Caco-2 (cell line): ENCODE measurements at regions not wholly inside any gene's neighbourhood (a gene's known extent, or its start where the extent isn't known, plus 50 kb on each side); places are given as distances from the start of the nearest gene placed in this dataset.

Source experiments
- BruUV-seq: library from RNA; stranded (reverse); fragments of 400-500 nt; replicated peaks from 2 replicates; lab custom pipeline; 2021; lab: Mats Ljungman, UMichigan
- CTCF ChIA-PET: fragments of 300-600 bp; sonication (Branson Sonifier 250); formaldehyde crosslinking; loops from one replicate; lab custom pipeline; 2022; ENCODE audit warnings: antibody characterized with exemption; lab: Charles Lee
- POLR2A ChIA-PET: fragments of 300-600 bp; sonication (Branson Sonifier 250); formaldehyde crosslinking; loops from one replicate; lab custom pipeline; 2022; ENCODE audit warnings: antibody characterized with exemption; lab: Charles Lee
- DNase-seq, 2 experiments: peaks; one replicate each; pipeline versions ENCODE4 v3.0.0 to v3.0.0-alpha.2; 2020 to 2022
- H3K27me3 ChIP-seq: replicated peaks from 2 replicates; pipeline ENCODE4 v1.6.0; 2011; ENCODE audit warnings: low read length; ENCODE audit not compliant: control insufficient read depth, insufficient read depth
- H3K36me3 ChIP-seq: 2 replicates; pipeline ENCODE4 v1.5.1; 2011; ENCODE audit warnings: low read length; ENCODE audit not compliant: control insufficient read depth, insufficient read depth
- H3K4me1 ChIP-seq: fragments of 250-450 bp; sonication (Bioruptor Pico); 2 replicates; pipeline ENCODE4 v1.5.1; 2020; ENCODE audit warnings: mild to moderate bottlenecking
- H3K4me3 ChIP-seq: 2 replicates; pipeline ENCODE4 v1.5.1; 2011; ENCODE audit warnings: low read depth, mild to moderate bottlenecking, control low read depth, low read length
- H3K9me3 ChIP-seq: fragments of 250-450 bp; sonication (Bioruptor Pico); 2 replicates; pipeline ENCODE4 v1.5.1; 2020; ENCODE audit warnings: mild to moderate bottlenecking, moderate library complexity
- H3K27ac Mint-ChIP-seq: one replicate; pipeline ENCODE4 v1.8.0; 2022; ENCODE audit warnings: mixed read lengths; ENCODE audit not compliant: unreplicated experiment
- H3K27me3 Mint-ChIP-seq: one replicate; pipeline ENCODE4 v1.8.0; 2022; ENCODE audit warnings: mixed read lengths; ENCODE audit not compliant: insufficient read depth, unreplicated experiment
- H3K36me3 Mint-ChIP-seq: one replicate; pipeline ENCODE4 v1.8.0; 2022; ENCODE audit warnings: mild to moderate bottlenecking, mixed read lengths; ENCODE audit not compliant: insufficient read depth, unreplicated experiment
- H3K4me1 Mint-ChIP-seq: one replicate; pipeline ENCODE4 v1.8.0; 2022; ENCODE audit warnings: low read depth, mixed read lengths; ENCODE audit not compliant: unreplicated experiment
- H3K4me3 Mint-ChIP-seq: one replicate; pipeline ENCODE4 v1.8.0; 2022; ENCODE audit warnings: mild to moderate bottlenecking, moderate library complexity, mixed read lengths; ENCODE audit not compliant: unreplicated experiment
- H3K9me3 Mint-ChIP-seq: one replicate; pipeline ENCODE4 v1.8.0; 2022; ENCODE audit warnings: mixed read lengths; ENCODE audit not compliant: unreplicated experiment
- CTCF ChIP-seq, 2 experiments: fragments of 200-600 bp in 1 of 2; IDR thresholded peaks; 1 replicate in 1 of 2; 2 replicates in 1 of 2; pipeline versions ENCODE4 v1.5.1 to v1.8.0; 2011 to 2022; ENCODE audit warnings: antibody characterized with exemption in 1 of 2, control low read depth in 1 of 2, inconsistent platforms in 1 of 2, low read depth in 1 of 2, low read length in 1 of 2, mild to moderate bottlenecking in 1 of 2, moderate library complexity in 1 of 2; ENCODE audit not compliant: insufficient read depth in 1 of 2, severe bottlenecking in 1 of 2, unreplicated experiment in 1 of 2
- intact Hi-C: fragments of 100-400 bp; cut with micrococcal nuclease; formaldehyde crosslinking; loops from one replicate; pipeline ENCODE4 v1.10.0; 2022; ENCODE audit not compliant: unreplicated experiment

DNA sequence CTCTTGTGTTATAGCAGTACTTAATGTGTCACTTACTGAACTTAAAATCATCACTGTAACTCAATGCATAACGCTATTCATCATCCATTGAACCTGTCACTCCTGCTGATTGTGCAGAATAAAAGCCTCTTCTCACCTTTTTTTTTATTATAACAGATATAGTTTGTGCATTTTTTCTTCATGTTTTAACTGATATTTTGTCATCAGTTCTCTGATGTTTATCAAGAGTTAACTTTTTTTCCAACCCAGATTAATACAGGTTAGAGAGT, 100.4 kb downstream of the SLIT2 start:
- no TSS peak for BruUV-seq
- H3K4me1 ChIP-seq, result no peaks in the 10 kb centered on the region
- no peaks in the 10 kb centered on the region for H3K36me3 ChIP-seq
- no peaks in the 10 kb centered on the region for H3K36me3 Mint-ChIP-seq
- no peak overlapping the region for H3K27ac Mint-ChIP-seq
- no peak overlapping the region for H3K4me3 ChIP-seq
- H3K27me3 ChIP-seq, result no peaks in the 10 kb centered on the region
- H3K9me3 ChIP-seq, result no peaks in the 10 kb centered on the region
- no peaks in the 10 kb centered on the region for H3K27me3 Mint-ChIP-seq
- intact Hi-C loops, result no loop called here
- no peak overlapping the region for H3K4me3 Mint-ChIP-seq
- ChIA-PET POLR2A (no interaction called here), CTCF (no interaction called here)
- TF ChIP-seq CTCF (IDR thresholded peaks at IDR 0.05; ENCODE audit: insufficient read depth in 1 of 2, low read depth in 1 of 2, low read length in 1 of 2, severe bottlenecking in 1 of 2, unreplicated experiment in 1 of 2), result no peak
- H3K9me3 Mint-ChIP-seq, result no peaks in the 10 kb centered on the region
- no peak for DNase-seq
- no peaks in the 10 kb centered on the region for H3K4me1 Mint-ChIP-seq

DNA sequence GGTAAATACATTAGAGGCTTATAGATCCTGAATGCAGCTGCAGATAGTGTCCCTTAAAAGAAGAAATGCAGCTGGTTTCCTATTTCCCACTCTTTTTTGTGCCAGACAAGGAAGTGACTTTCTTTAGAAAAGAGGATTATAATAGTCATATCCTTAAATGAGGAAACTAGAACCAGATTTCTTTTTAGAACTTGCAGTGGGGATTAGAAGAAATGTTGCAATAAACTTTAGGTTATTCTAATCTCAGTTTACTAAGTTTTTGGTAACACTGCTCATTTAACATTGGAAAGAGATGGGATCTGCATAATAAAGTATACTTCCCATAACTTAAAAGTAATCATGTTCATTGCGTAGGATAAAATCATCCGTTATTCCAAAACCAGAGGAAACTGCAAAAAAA, 101.9 kb downstream of the SLIT2 start:
- Mint-ChIP-seq H3K9me3 (no peaks in the 10 kb centered on the region), H3K4me1 (no peaks in the 10 kb centered on the region), H3K27ac (no peak overlapping the region), H3K27me3 (no peaks in the 10 kb centered on the region), H3K4me3 (no peak overlapping the region), H3K36me3 (no peaks in the 10 kb centered on the region)
- Histone ChIP-seq H3K4me3 (no peak overlapping the region), H3K9me3 (no peaks in the 10 kb centered on the region), H3K36me3 (no peaks in the 10 kb centered on the region), H3K4me1 (no peaks in the 10 kb centered on the region), H3K27me3 (no peaks in the 10 kb centered on the region)
- no peak for TF ChIP-seq CTCF (IDR thresholded peaks at IDR 0.05; ENCODE audit: insufficient read depth in 1 of 2, low read depth in 1 of 2, low read length in 1 of 2, severe bottlenecking in 1 of 2, unreplicated experiment in 1 of 2)
- intact Hi-C loops, result no loop called here
- DNase-seq, result no peak
- ChIA-PET CTCF (no interaction called here), POLR2A (no interaction called here)
- BruUV-seq, result no TSS peak

- H3K4me1 Mint-ChIP-seq, result no peaks in the 10 kb centered on the region
- TF ChIP-seq CTCF (IDR thresholded peaks at IDR 0.05; ENCODE audit: insufficient read depth in 1 of 2, low read depth in 1 of 2, low read length in 1 of 2, severe bottlenecking in 1 of 2, unreplicated experiment in 1 of 2), result no peak
- no peak overlapping the region for H3K4me3 Mint-ChIP-seq
- H3K36me3 Mint-ChIP-seq, result no peaks in the 10 kb centered on the region
- Histone ChIP-seq H3K36me3 (no peaks in the 10 kb centered on the region), H3K27me3 (no peaks in the 10 kb centered on the region), H3K9me3 (no peaks in the 10 kb centered on the region), H3K4me3 (no peak overlapping the region), H3K4me1 (no peaks in the 10 kb centered on the region)
- H3K27me3 Mint-ChIP-seq, result no peaks in the 10 kb centered on the region
- no peak for DNase-seq
- intact Hi-C loops, result no loop called here
- H3K27ac Mint-ChIP-seq, result no peak overlapping the region
- no TSS peak for BruUV-seq
- CTCF ChIA-PET, result no interaction called here
- H3K9me3 Mint-ChIP-seq, result no peaks in the 10 kb centered on the region
- POLR2A ChIA-PET, result no interaction called here
Measured at GRCh38 chr4:20354120-20354519, 102.4 kb downstream of the SLIT2 start.
